ENCODE measurements at regions not wholly inside any gene's neighbourhood (a gene's known extent, or its start where the extent isn't known, plus 50 kb on each side); places are given as distances from the start of the nearest gene placed in this dataset.
"Not testable (repeated sequence)": the region's sequence is repeated elsewhere in the genome, so short reads cannot be mapped to it uniquely, and the experiment has no call there.

DNA sequence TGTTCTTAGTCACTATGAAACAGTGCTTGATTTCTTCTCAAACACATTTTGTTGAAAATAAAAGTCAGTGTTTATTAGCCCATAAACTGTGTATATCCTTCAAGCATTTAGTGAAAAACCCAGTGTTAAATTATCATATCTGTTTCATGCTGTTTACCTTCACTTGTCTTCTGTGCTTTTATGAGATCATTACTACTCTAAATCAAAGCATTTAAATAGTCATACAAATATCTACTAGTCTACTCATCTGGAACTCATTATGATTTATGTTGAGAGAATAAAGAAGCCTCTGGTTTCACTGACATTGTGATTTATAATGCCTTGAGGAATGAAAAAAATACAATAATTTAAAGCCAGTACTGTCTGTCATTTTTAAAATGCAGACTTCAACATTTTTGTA lies 366.5 kb downstream of the SLCO4C1 start:
- DNase-seq (ENCODE audit: low spot score), result no peak

DNA sequence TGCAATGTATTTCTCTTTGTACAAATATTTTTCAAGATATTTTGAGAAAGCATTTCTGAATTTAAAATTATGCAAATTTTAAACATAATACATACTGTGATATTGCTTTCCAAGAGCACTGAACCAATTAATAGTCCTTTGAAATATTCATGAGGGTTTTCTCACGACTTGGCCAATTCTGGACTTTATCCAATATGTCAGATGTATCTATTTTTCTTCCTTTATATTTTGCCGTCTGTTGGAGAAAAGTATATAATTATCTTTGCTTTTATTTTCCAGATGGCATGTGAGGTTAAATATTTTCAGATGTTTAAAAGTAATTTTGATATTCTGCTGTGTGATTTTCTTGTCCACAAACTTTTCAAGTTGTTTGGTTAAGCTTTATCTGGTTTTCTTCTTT lies 378.9 kb downstream of the SLCO4C1 start:
- no peak for DNase-seq (ENCODE audit: low spot score)

DNA sequence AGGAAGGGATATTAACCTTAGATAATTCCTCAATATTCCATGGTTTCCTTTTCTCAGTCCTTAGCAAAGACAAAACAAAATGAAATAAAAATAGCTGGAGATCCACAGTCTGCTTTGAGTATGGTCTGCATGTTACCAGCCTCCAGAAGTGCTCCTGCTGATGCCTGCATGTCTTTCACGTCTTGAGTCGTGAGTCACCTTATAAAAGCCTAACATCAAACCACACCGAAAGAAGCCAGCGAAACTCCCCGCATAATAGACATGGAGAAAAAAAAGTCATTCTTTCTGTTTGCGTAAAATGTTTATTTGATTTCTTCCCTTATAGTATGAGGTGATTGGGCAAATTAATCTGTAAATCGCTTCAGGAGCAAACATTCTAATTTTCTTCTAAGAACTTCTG lies 380.5 kb downstream of the SLCO4C1 start:
- no peak for DNase-seq (ENCODE audit: low spot score)

DNA sequence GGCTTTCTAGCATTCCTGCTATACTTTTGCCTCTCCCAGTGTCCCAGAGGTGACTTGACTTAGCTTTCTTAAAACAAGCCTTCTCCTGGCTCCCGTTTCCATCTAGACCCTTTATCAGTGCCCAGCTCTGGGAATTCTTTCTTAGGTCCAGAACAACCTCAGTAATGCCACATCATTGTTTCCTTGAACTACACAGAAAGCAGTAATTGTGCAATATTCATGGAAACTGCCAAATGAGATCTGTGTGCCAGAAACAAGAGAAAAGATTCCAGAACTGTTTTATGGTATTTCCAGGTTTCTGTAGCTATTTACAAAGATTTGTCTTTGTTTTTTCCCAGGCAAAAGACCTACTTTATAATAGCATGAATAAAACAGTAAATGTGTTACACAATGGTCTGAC lies 391.3 kb downstream of the SLCO4C1 start:
- no peak for DNase-seq (ENCODE audit: low spot score)

DNA sequence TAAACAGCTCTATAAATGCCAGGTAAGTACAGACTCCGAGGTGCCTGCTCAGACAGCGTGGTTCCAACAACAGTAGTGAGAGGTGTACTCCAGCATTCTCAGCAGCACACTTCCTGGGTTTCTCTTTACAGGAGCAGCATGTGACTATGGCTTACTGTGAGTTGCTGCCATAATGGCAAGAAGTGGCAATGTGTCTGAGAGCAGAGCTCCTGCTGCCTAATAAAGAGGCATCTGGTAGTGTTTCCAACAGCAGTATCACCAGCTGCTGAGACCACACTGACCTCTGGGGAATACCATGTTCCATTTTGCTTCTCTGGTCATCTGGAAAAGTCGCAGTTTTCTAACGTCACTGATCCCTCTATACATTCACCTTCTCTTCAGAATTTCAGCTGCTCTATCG lies 398.2 kb downstream of the SLCO4C1 start:
- DNase-seq (ENCODE audit: low spot score), result no peak

DNA sequence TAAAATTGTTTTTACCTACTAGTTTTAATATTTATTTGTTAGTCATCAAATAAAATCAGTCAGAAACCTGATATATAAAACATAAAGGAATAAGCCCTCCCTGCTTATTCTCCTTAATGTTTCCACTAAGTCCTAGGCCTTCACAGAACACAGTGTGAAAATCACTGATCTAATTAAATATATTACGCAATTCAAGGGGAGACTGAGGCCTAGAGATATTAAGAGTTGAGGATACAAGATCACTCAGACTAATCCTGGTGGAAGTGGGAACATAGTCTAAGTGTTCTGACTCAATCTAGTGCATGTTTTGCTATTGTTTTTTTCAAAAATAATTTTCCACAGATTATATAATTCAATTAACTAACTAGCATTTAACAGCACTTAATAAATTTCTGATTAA lies 401.1 kb downstream of the SLCO4C1 start:
- no peak for DNase-seq (ENCODE audit: low spot score)

DNA sequence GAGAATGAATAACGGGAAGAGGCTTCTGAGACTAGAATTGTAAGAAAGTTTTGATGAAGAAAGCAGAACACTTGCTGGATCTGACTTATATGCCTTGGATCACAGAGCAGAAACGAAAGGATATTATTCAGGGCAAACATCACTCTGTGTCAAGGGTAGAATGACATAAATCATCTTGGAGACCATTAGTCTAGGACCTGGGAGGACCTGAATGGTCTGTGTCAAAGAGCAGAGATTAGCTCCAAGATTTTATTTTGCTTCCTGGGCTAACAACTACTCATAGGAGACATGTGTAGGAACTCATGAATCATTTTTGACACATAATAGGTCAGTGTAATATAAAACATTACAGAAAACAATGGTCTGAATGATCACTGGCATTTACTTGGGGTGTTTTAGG lies 417.9 kb downstream of the SLCO4C1 start:
- DNase-seq (ENCODE audit: low spot score), result no peak

DNA sequence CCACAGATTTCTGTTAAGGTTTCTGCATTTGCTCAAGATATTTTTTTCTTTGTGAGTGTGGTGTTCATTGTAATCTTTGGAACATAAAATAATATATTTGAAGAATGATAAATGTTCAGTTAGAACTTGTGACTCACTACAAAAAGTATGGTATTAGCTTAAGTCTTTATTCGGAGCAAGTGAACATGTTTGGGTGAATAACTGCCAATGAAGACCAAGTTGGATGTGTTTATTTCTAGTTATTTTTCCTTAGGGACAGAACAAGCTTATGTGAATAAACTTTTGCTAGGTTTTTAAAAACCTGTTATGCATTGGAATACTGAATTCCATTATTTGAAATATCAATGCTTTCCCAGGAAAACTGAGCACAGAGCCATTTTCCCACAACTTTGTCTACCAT lies 418.6 kb downstream of the SLCO4C1 start:
- no peak for DNase-seq (ENCODE audit: low spot score)

DNA sequence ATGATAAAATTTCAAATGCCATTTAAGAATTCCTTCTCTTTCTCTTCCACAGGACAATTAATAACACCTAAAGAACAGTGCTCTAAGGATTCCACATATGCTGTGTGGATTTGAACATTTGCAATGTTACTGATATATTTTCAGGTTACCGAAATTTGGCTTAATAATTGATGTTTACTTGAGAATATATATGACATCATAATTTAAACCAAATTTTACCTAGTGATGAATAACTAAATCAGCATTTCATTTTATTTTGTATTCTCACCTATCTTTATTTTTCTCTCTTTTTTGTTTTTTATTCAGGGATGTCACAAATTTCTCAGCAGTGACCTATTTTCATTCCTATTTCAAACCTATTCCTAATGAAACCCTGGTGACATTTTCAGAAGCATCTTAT lies 429.6 kb downstream of the SLCO4C1 start:
- no peak for DNase-seq (ENCODE audit: low spot score)

DNA sequence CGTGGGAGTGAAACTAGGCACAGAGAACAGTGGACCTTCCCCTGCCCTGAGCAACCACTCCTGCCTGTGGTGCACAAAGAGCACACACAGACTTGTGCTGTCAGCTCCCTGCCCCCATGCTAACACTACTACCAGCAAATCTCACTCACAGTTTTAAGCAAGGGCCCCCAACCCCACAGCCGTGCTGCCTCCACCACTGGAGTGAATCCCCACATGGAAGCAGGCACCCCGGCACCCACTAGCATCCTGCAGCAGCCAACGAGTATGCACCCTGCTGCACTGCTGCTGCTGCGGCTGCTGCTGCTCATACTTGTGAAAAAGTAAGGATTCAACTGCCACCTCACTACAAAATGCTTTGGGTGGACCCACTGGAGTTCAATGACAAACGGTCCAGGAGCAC lies 435.5 kb downstream of the SLCO4C1 start:
- DNase-seq (ENCODE audit: low spot score), result no peak

DNA sequence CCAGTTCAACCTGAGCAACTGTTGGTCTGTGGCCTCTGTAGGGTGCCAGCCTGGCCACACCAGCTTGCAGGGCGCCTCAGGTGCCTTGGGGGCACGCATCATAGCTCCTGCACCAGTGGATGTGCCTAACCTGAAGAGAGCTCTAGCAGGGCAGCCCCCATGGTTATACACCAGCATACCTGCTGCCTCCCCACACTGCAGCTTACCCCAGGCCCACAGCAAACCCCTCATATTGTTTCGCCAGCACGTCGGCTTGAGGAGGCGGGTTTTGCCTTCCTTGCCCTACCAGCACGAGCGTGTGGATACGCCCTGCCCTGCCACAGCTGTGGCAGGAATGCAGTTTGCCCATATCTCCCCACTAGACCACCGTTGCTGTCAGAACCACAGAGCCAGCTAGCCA lies 435.9 kb downstream of the SLCO4C1 start:
- DNase-seq (ENCODE audit: low spot score), result no peak

DNA sequence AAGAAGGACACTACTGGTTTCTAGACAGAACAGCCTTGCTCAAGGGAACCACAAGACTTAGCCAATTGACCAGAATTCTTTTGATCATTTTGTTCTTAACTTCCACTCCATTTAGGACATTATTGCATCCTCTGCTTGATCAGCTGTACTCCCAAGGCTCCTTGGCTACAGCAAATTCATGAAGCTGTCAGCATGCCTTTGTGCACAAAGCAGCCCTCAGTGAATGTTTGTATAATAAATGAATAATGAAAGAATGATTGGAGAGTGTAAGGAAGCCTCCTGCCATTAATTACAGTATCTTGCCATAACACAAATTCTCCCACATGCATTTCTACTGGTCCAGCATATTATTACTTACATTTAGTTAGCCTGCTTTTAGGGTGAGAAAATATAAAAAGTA lies 449.6 kb downstream of the SLCO4C1 start:
- DNase-seq (ENCODE audit: low spot score), result no peak

DNA sequence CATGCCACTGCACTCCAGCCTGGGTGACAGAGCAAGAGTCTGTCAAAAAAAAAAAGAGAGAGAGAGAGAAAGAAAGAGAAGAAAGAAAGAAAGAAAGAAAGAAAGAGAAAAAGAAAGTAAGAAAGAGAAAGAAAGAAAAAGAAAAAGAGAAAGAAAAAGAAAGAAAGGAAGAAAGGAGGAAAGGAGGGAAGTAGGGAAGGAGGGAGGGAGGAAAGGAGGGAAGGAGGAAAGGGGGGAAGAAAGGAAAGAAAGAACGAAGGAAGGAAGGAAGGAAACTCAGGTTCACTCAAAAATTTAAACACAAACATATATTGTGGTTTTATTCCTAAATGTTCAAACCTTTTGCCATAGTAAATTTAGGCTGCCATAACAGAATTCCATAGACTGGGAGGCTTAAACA lies 453.0 kb downstream of the SLCO4C1 start:
- no peak for DNase-seq (ENCODE audit: low spot score)

DNA sequence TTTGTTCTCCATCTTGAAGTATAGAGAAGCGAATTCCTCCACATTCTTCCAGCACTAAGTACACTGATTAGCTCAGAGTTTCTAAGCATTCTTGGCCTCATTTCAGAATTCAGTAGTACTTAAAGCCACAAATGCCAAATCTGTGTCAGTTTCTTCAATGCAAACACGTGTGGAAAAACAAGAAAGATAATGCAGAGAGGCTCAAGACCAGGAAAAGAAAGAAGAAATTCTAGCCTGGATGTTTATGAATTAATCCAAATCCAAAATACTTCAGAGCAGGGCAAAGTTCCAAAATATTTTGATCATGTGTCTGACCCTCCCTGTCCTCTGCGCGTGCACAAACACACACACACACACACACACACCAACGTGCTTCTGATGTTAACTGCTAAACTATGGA lies 457.6 kb downstream of the SLCO4C1 start:
- no peak for DNase-seq (ENCODE audit: low spot score)

DNA sequence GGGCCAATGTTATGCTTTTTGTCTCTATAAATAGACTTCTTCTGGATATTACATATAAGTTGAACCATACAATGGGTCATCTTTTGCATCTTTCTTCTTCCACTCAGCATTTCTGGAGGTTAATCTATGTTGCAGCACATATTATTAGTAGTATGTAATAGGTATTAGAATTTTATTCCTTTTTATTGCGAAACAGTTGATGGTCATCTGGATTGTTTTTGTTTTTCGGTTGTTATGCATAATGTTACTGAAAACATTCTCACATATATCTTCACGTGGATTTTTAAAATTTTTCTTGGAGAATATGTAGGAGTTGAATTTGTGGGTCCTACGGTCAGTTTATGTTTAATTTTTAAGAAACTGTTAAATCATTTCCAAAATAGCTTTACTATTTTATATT lies 466.8 kb downstream of the SLCO4C1 start:
- no peak for DNase-seq (ENCODE audit: low spot score)

DNA sequence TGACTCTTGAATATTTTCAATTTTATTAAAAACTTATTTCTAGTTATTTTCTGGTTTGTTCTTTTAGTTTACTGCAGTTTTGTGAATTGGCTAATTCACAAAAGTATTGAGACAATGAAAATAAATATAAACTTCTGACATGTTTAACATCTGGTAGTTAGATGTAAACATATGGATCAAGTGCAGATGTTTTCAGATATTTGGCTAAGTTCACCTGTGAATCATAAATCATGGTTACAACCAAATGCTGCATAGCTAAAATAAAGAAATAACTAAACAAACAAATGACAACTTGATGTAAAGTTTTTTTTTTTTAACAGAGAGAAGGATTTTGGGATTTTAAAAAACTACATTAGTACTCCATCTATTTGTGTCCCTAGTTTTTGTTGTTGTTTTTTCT lies 484.6 kb downstream of the SLCO4C1 start:
- DNase-seq (ENCODE audit: low spot score), result no peak

DNA sequence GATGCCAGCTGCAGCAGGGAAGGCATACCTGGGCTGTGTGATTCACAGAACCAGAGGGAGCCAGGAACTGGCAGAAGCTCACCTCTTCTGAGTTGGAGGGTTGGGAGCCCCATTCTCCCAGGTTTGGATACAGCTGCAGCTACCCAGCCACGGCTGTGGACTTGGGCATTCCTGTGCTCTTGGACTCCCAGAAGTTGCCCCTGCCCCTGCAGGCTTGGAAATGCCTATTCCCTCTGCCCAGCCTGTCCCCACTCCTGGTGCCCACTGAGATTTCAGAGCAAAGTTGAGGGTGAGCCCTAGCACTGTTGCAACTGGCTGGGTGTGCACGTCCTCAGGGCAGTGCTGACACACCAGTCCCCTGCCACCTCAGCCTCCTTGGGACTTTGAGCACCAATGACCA lies 489.7 kb downstream of the SLCO4C1 start:
- no peak for DNase-seq (ENCODE audit: low spot score)

DNA sequence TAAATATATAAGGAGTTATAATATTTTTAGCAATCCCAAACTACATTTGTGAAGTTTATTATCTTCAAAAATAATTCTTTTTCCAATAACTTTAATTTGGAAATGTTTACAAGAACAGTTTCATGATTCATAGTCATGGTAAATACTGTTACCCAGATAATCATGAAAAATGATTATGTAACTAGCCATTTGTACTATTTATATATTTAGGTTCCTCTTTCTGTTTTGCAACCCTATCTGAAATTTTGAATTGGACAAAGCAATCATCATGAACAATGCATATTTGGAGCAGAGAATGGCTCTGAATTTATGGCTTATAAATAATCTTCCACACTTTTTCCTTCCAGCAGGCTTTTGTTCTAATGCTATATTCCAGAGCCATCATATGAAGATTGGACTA lies 499.7 kb downstream of the SLCO4C1 start:
- DNase-seq (ENCODE audit: low spot score), result no peak

DNA sequence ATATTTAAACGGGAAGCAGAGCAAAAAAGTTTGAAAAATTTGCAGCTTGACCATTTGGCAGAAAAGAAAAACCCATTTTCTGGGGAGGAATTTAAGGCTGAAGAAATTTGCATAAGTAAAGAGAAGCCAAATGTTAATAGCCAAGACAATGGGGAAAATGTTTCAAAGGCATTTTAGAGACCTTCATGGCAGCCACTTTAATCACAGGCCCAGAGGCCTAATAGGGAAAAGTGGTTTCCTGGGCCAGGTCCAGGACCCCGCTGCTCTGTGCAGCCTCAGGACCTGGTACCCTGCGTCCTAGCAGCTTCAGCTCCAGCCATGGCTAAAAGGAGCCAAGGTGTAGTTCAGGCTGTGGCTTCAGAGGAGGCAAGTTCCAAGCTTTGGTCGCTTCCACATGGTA lies 507.3 kb downstream of the SLCO4C1 start:
- no peak for DNase-seq (ENCODE audit: low spot score)

DNA sequence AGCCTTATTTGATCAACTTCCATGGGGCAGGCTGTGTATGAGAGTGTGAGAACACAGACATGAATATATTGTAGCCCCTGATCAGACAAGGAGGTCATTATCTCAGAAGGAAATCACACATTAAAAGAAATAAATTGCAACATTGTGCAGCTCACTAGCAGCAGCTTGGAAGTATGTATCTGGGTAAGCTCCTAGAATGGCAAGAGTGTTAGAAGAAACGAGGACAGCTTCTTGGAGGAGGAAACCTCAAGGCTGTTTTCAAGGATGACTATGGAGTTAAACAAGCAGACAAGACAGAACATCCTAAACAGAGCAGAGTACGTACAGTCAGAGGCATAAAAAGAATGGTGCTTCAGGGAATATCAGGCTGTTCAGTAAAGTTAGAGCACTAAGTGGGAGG lies 511.0 kb downstream of the SLCO4C1 start:
- no peak for DNase-seq (ENCODE audit: low spot score)

DNA sequence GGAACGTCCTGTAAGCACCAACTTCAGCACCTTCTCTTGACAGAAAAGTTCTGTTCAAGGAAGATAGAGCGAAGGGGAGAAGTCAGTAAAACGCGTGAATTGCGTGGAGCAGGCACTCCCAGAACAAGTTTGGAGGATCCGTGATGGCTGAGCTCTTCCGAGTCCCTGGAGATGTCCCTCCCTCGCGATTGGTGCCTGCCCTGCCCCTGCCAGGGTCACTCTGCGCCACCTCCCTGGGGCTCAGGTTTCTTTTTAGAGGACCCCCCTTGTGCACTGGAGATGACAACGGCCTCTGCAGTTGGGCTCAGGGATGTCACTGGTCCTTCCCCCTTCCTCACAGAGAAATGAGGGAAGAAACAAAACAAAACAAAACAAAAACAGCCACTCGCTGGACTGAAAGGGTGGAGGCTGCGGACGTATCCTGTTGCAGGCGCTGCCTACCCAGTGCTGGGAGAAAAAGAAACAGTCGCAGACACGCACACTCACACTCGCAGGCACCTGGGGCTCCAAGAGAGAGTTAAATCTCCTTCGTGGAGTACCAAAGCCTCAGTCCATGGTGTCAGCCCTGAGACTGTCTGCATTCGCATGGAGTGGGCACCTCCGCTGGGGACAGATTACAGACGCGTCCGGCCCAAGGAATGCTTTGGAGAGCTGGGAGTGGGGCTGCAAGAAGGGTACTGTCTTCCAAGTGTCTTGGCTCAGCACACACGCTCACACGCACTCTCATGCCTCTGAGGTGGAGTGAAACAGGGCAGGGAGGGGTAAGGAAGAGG lies 512.7 kb downstream of the SLCO4C1 start:
- DNase-seq (ENCODE audit: low spot score), result no peak

DNA sequence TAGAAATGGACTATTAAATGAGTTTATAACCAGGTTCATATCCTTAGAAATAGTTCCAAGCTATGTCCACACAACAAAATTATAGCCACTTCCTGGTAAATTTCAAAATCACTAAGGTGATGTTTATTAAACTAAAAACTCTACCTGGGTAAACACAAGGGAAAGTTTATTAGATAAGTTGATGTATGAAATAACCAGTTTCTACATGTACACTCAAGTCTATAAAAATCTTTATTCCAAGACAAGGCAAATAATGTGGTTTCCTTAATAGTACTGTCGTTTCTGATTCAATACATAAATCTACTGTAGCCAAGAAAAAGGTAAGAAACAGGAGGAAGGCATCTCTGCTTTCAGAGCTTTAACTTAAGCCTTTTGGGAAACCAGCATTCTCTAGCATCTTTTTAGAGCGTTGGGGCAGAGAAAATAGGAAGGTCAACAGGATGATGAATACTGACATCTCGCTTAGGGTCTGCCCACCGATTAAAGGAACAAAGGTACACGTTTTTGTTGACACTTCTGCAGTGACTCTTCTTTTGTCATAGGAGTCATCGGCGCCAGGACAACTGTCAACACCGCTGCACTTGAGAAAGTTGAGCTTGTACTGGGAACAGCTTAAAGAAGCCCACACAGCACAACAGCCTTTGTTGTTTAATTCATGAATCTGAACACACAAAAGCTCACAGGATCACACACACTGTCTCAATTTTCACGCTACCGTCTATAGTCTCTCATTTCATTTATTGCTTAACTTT lies 513.6 kb downstream of the SLCO4C1 start:
- no peak for DNase-seq (ENCODE audit: low spot score)

DNA sequence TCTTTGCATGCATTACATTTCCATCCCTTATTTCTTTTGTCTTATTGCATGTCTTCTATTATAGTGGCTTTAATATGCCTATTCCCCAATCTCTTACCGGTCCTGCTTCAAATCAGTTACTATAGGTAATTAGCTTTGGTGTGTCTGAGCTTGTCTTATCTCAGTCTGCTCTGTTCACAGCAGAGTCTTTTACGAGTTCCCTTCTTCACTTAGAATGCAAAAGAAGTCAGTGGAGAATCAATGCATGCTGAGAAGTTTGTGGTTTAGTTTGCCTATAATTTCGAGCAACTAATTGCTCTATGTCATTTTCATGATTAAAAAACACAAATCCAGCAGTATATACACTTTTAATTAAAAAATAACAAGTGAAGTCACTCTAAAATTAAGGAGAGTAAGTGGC lies 545.0 kb downstream of the SLCO4C1 start:
- no peak for DNase-seq (ENCODE audit: low spot score)

DNA sequence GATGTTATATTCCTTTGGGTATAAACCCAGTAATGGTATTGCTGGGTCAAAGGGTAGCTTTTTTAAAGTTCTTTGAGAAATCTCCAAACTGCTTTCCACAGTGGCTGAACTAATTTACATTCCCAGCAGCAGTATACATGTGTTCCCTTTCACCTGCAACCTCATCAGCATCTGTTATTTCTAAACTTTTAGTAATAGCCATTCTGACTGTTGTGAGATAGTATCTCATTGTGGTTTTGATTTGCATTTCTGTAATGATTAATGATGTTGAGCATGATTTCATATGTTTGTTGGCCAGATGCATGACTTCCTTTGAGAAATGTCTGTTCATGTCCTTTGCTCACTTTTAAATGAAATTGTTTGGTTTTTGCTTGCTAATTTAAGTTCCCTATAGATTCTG lies 553.1 kb downstream of the SLCO4C1 start:
- not testable (repeated sequence) for DNase-seq (ENCODE audit: low spot score)

Data from HuH-7.5 (cell line).